Tibial nerve (tissue), 4 donors: ENCODE measurements at regions not wholly inside any gene's neighbourhood (a gene's known extent, or its start where the extent isn't known, plus 50 kb on each side); places are given as distances from the start of the nearest gene placed in this dataset.

Experiments
- DNase-seq, 2 donors: peaks; one replicate each; pipeline ENCODE4 v3.0.0-alpha.2; 2019; ENCODE audit warnings: low spot score in 2 of 2
- H3K27ac ChIP-seq, 4 donors: fragments of 200-600 bp; sonication (generic) in 3 of 4; one replicate each; pipeline ENCODE4 v1.5.1; 2017 to 2019; ENCODE audit warnings: mild to moderate bottlenecking in 1 of 4
- H3K27me3 ChIP-seq, 2 donors: fragments of 200-600 bp; sonication (generic) in 1 of 2; one replicate each; pipeline versions ENCODE4 v1.5.1 to v1.6.0; 2017 to 2019
- H3K36me3 ChIP-seq, 3 donors: fragments of 200-600 bp; sonication (generic); one replicate each; pipeline ENCODE4 v1.5.1; 2018 to 2019
- H3K4me1 ChIP-seq, 4 donors: fragments of 200-600 bp; sonication (generic) in 3 of 4; one replicate each; pipeline ENCODE4 v1.5.1; 2017 to 2019
- H3K4me3 ChIP-seq, 4 donors: fragments of 200-600 bp; sonication (generic) in 3 of 4; one replicate each; pipeline ENCODE4 v1.5.1; 2017 to 2019; ENCODE audit warnings: mild to moderate bottlenecking in 1 of 4, moderate library complexity in 1 of 4
- H3K9me3 ChIP-seq, 4 donors: fragments of 200-600 bp; sonication (generic) in 3 of 4; one replicate each; pipeline ENCODE4 v1.5.1; 2017 to 2019
- CTCF ChIP-seq, 5 experiments: fragments of 200-600 bp in 3 of 5; fragments of 450-650 bp in 2 of 5; sonication (generic) in 3 of 5; IDR thresholded peaks; one replicate each; pipeline ENCODE4 v1.5.1; 2016 to 2019; ENCODE audit warnings: antibody characterized with exemption in 5 of 5, mild to moderate bottlenecking in 3 of 5, moderate library complexity in 2 of 5
- EP300 ChIP-seq, 2 donors: sonication (generic); formaldehyde crosslinking; IDR thresholded peaks; one replicate each; pipeline ENCODE4 v1.6.1; 2017; ENCODE audit warnings: antibody characterized with exemption in 2 of 2, mild to moderate bottlenecking in 1 of 2
- POLR2A ChIP-seq, 2 donors: fragments of 450-650 bp; IDR thresholded peaks; one replicate each; pipeline ENCODE4 v1.6.1; 2017; ENCODE audit warnings: antibody characterized with exemption in 2 of 2, mild to moderate bottlenecking in 2 of 2, moderate library complexity in 2 of 2
- WGBS, 2 donors: methylation state at CpG; one replicate each; pipeline ENCODE4 v1.1.5; 2018; 5-methylcytosine and 5-hydroxymethylcytosine counted together

- TF ChIP-seq CTCF (IDR thresholded peaks at IDR 0.05), result no peak
- no peak for TF ChIP-seq EP300 (IDR thresholded peaks at IDR 0.05)
- no peak for TF ChIP-seq POLR2A (IDR thresholded peaks at IDR 0.05)
- peaks cover 0 to 11% (median 0%) of the 10 kb centered on the region in 4 donors for H3K9me3 ChIP-seq
- no peaks in the 10 kb centered on the region for H3K36me3 ChIP-seq
- 88 to 89% methylated on average over 5 of the region's 5 CpGs for WGBS, 2 donors
- no peaks in the 10 kb centered on the region for H3K4me1 ChIP-seq
- H3K27me3 ChIP-seq, result no peaks in the 10 kb centered on the region
- no peak for DNase-seq
- H3K27ac ChIP-seq, result no peak overlapping the region
- H3K4me3 ChIP-seq, result no peak overlapping the region
Observed at GRCh38 chr3:84175449-84175848, 783.3 kb upstream of the CADM2 start.

DNA sequence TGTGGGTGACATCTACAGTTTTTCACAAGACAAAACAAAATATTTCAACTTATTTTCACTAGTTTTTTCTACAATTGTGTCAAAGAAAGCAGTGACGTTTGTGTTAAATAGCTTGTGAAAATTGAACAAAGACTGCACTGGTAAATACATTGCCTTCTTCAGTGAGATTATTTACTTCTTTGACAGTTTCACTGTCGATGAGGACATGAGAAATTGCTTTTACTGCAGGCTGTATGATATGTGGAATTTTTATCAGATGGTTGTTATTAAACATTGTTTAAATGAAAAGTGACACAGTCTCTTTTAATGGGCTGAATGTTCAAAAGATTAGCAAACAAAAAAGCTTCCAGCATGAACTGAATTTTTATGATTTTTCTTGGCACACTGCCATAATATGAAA is 773.9 kb upstream of the CADM2 start:
- no peak overlapping the region for H3K4me3 ChIP-seq
- no peaks in the 10 kb centered on the region for H3K36me3 ChIP-seq
- H3K4me1 ChIP-seq, result no peaks in the 10 kb centered on the region
- H3K9me3 ChIP-seq, result no peaks in the 10 kb centered on the region
- DNase-seq, result no peak
- no peak overlapping the region for H3K27ac ChIP-seq
- WGBS, 2 donors, result 11 to 23% methylated on average over 2 of the region's 2 CpGs
- H3K27me3 ChIP-seq, result no peaks in the 10 kb centered on the region
- TF ChIP-seq CTCF (IDR thresholded peaks at IDR 0.05) (no peak), POLR2A (IDR thresholded peaks at IDR 0.05) (no peak), EP300 (IDR thresholded peaks at IDR 0.05) (no peak)

- 67 to 81% methylated on average over 1 of the region's 1 CpG for WGBS, 2 donors
- no peak for DNase-seq
- TF ChIP-seq EP300 (IDR thresholded peaks at IDR 0.05) (no peak), CTCF (IDR thresholded peaks at IDR 0.05) (no peak), POLR2A (IDR thresholded peaks at IDR 0.05) (no peak)
Observed at GRCh38 chr3:84194029-84194428, 764.8 kb upstream of the CADM2 start.

DNA sequence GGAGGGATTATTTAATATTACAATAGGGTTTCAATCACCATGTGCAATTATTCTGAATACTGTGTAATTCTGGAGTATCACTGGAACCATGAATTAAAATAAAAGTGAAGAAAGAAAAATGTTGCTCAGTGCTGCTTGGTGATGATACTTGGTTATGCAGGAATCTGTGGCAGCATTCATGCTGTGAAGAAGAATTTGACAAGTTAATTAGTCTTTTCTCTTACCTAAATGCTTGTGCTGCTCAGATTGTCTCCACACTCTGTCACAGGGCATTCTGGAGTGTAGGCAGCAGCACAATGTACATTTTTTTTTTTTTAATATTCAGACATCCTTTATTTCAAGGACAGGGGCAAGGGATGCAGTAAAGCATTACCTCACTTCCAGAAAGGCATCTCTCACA is 749.3 kb upstream of the CADM2 start:
- TF ChIP-seq CTCF (IDR thresholded peaks at IDR 0.05) (no peak), POLR2A (IDR thresholded peaks at IDR 0.05) (no peak), EP300 (IDR thresholded peaks at IDR 0.05) (no peak)
- Histone ChIP-seq H3K4me1 (no peaks in the 10 kb centered on the region), H3K36me3 (no peaks in the 10 kb centered on the region), H3K27me3 (no peaks in the 10 kb centered on the region), H3K4me3 (no peak overlapping the region), H3K27ac (no peak overlapping the region), H3K9me3 (no peaks in the 10 kb centered on the region)
- no peak for DNase-seq

More at GRCh38 chr3:84194029-84194428, 764.8 kb upstream of the CADM2 start:
- Histone ChIP-seq H3K4me1 (no peaks in the 10 kb centered on the region), H3K9me3 (peaks cover 0 to 34% (median 1%) of the 10 kb centered on the region in 4 donors), H3K27ac (no peak overlapping the region), H3K36me3 (no peaks in the 10 kb centered on the region), H3K4me3 (no peak overlapping the region), H3K27me3 (no peaks in the 10 kb centered on the region)

DNA sequence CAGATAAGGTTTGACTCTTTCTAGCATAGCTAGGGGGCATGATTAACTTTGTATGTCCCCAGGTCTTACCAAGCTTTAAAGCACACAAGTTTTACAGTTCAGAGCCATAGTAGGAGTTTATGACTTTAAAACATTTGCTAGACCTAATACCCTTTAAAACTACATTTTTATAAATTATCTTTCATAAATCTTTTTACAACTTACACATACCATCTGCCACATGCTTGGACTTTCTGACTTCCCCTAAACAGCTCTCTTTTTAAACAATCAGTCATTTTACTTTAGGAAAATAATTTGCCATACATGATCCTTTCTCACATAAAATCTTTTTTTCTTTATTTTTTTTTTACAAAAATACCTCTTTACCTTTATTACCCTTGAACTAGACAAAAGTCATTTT is 735.3 kb upstream of the CADM2 start:
- Histone ChIP-seq H3K4me3 (no peak overlapping the region), H3K36me3 (no peaks in the 10 kb centered on the region), H3K4me1 (no peaks in the 10 kb centered on the region), H3K27me3 (no peaks in the 10 kb centered on the region), H3K9me3 (peaks cover 0 to 18% (median 2%) of the 10 kb centered on the region in 4 donors), H3K27ac (no peak overlapping the region)
- TF ChIP-seq CTCF (IDR thresholded peaks at IDR 0.05), result no peak
- no peak for TF ChIP-seq EP300 (IDR thresholded peaks at IDR 0.05)
- no peak for TF ChIP-seq POLR2A (IDR thresholded peaks at IDR 0.05)
- DNase-seq, result no peak
